ENCODE measurements at regions not wholly inside any gene's neighbourhood (a gene's known extent, or its start where the extent isn't known, plus 50 kb on each side); places are given as distances from the start of the nearest gene placed in this dataset.
A peak's percentile ranks its signal among the peaks of the same experiment; 100 is the strongest.

GRCh38 chr3:27616031-27616430 lies 106.1 kb downstream of the EOMES start:
- Histone ChIP-seq H3K4me3 (no peak overlapping the region), H3K27ac (no peak overlapping the region), H3K27me3 (no peaks in the 10 kb centered on the region), H3K36me3 (no peaks in the 10 kb centered on the region), H3K4me1 (peaks cover 0 to 4% (median 0%) of the 10 kb centered on the region in 9 donors), H3K9me3 (peaks cover 0 to 34% (median 15%) of the 10 kb centered on the region in 11 donors)
- intact Hi-C loops (cut with DNase I) = no loop called here
- ATAC-seq (no peak), DNase-seq (no peak)
- 87 to 88% methylated on average over 4 of the region's 4 CpGs for WGBS, 2 donors
- TF ChIP-seq CTCF (IDR thresholded peaks at IDR 0.05) = no peak

GRCh38 chr3:27615555-27615954 lies 106.6 kb downstream of the EOMES start:
- WGBS, 2 donors = 97 to 99% methylated on average over 1 of the region's 1 CpG
- no peak overlapping the region for H3K4me3 ChIP-seq
- DNase-seq = no peak
- ATAC-seq = no peak
- TF ChIP-seq CTCF (IDR thresholded peaks at IDR 0.05) = no peak
- peaks cover 0 to 29% (median 15%) of the 10 kb centered on the region in 11 donors for H3K9me3 ChIP-seq
- H3K36me3 ChIP-seq = no peaks in the 10 kb centered on the region
- peaks cover 0 to 8% (median 0%) of the 10 kb centered on the region in 9 donors for H3K4me1 ChIP-seq
- no peaks in the 10 kb centered on the region for H3K27me3 ChIP-seq
- intact Hi-C loops (cut with DNase I) = no loop called here
- no peak overlapping the region for H3K27ac ChIP-seq

- Histone ChIP-seq H3K9me3 (peaks cover 0 to 29% (median 15%) of the 10 kb centered on the region in 11 donors), H3K27ac (no peak overlapping the region), H3K4me3 (no peak overlapping the region), H3K4me1 (peaks cover 0 to 8% (median 0%) of the 10 kb centered on the region in 9 donors), H3K27me3 (no peaks in the 10 kb centered on the region), H3K36me3 (no peaks in the 10 kb centered on the region)
- ATAC-seq (no peak), DNase-seq (no peak)
- 89 to 90% methylated on average over 4 of the region's 4 CpGs for WGBS, 2 donors
- TF ChIP-seq CTCF (IDR thresholded peaks at IDR 0.05) = no peak
- intact Hi-C loops (cut with DNase I) = no loop called here
Observed at GRCh38 chr3:27614592-27614991, 107.5 kb downstream of the EOMES start.

- intact Hi-C loops (cut with DNase I) = no loop called here
- peak overlapping the region in 2 of 10 donors; percentile 29 to 30 for H3K27ac ChIP-seq
- ATAC-seq (peak in 1 of 8 donors; percentile 35), DNase-seq (no peak)
- TF ChIP-seq CTCF (IDR thresholded peaks at IDR 0.05) = no peak
- 79 to 84% methylated on average over 2 of the region's 2 CpGs for WGBS, 2 donors
- no peak overlapping the region for H3K4me3 ChIP-seq
- peaks cover 0 to 29% (median 15%) of the 10 kb centered on the region in 11 donors for H3K9me3 ChIP-seq
- no peaks in the 10 kb centered on the region for H3K27me3 ChIP-seq
- H3K4me1 ChIP-seq = peaks cover 0 to 8% (median 0%) of the 10 kb centered on the region in 9 donors
- no peaks in the 10 kb centered on the region for H3K36me3 ChIP-seq
Observed at GRCh38 chr3:27613846-27614500, 108.2 kb downstream of the EOMES start.
